H1 (cell line): ENCODE measurements at regions not wholly inside any gene's neighbourhood (a gene's known extent, or its start where the extent isn't known, plus 50 kb on each side); places are given as distances from the start of the nearest gene placed in this dataset.

Experiments
- ATF2 ChIP-seq: IDR thresholded peaks from 2 replicates; pipeline ENCODE4 v1.6.1; 2012; ENCODE audit warnings: low read length, inconsistent platforms
- ATF3 ChIP-seq: IDR thresholded peaks from 2 replicates; pipeline ENCODE4 v1.6.1; 2011; ENCODE audit warnings: low read depth, mild to moderate bottlenecking, low read length; ENCODE audit not compliant: insufficient read depth
- BACH1 ChIP-seq: IDR thresholded peaks from 2 replicates; pipeline ENCODE4 v1.6.1; 2012; ENCODE audit warnings: low read length, improper control_type of control experiment
- CEBPB ChIP-seq: IDR thresholded peaks from 2 replicates; pipeline ENCODE4 v1.6.1; 2012; ENCODE audit warnings: low read depth, low read length
- CHD2 ChIP-seq: IDR thresholded peaks from 2 replicates; pipeline ENCODE4 v1.6.1; 2012; ENCODE audit warnings: low read length, improper control_type of control experiment
- E2F6 ChIP-seq: IDR thresholded peaks from 2 replicates; pipeline ENCODE4 v1.6.1; 2012; ENCODE audit warnings: inconsistent platforms
- EGR1 ChIP-seq: IDR thresholded peaks from 2 replicates; pipeline ENCODE4 v1.6.1; 2011; ENCODE audit warnings: low read depth, low read length, borderline replicate concordance
- GTF2F1 ChIP-seq: IDR thresholded peaks from 2 replicates; pipeline ENCODE4 v1.6.1; 2012; ENCODE audit warnings: low read depth, low read length, improper control_type of control experiment, borderline replicate concordance
- KDM4A ChIP-seq: IDR thresholded peaks from one replicate; pipeline ENCODE4 v1.7.1; 2012; ENCODE audit warnings: low read depth, mild to moderate bottlenecking, moderate library complexity, low read length, inconsistent platforms; ENCODE audit not compliant: severe bottlenecking
- MAFK ChIP-seq: IDR thresholded peaks from 2 replicates; pipeline ENCODE4 v1.6.1; 2012; ENCODE audit warnings: low read depth, mild to moderate bottlenecking, improper control_type of control experiment, low read length
- MAX ChIP-seq: IDR thresholded peaks from 2 replicates; pipeline ENCODE4 v1.6.1; 2012; ENCODE audit warnings: inconsistent platforms
- POLR2A ChIP-seq, 2 experiments: IDR thresholded peaks; 1 replicate in 1 of 2; 2 replicates in 1 of 2; pipeline ENCODE4 v1.6.1; 2011; ENCODE audit warnings: low read depth in 2 of 2, low read length in 2 of 2, mild to moderate bottlenecking in 2 of 2; ENCODE audit errors: control extremely low read depth in 1 of 2
- POU5F1 ChIP-seq: IDR thresholded peaks from 2 replicates; pipeline ENCODE4 v1.6.1; 2011; ENCODE audit warnings: low read depth, mild to moderate bottlenecking, low read length, moderate library complexity
- RXRA ChIP-seq: IDR thresholded peaks from 2 replicates; pipeline ENCODE4 v1.6.1; 2011; ENCODE audit warnings: low read depth, mild to moderate bottlenecking, low read length, moderate library complexity; ENCODE audit not compliant: insufficient read depth
- SAP30 ChIP-seq: fragments of 300-600 bp; sonication (generic); IDR thresholded peaks from 2 replicates; pipeline ENCODE4 v1.7.1; 2012; ENCODE audit warnings: low read length, moderate library complexity, mild to moderate bottlenecking, inconsistent platforms; ENCODE audit not compliant: insufficient read depth, insufficient replicate concordance
- SIRT6 ChIP-seq: IDR thresholded peaks from one replicate; pipeline ENCODE4 v1.7.1; 2012; ENCODE audit warnings: low read length, inconsistent platforms
- SUZ12 ChIP-seq: fragments of 200-600 bp; sonication (generic); IDR thresholded peaks from 2 replicates; pipeline ENCODE4 v1.6.1; 2012; ENCODE audit warnings: mild to moderate bottlenecking, inconsistent platforms, low read length, moderate library complexity, mixed read lengths
- TAF1 ChIP-seq: IDR thresholded peaks from 2 replicates; pipeline ENCODE4 v1.6.1; 2011; ENCODE audit warnings: mild to moderate bottlenecking, low read depth, low read length
- USF2 ChIP-seq: IDR thresholded peaks from 2 replicates; pipeline ENCODE4 v1.6.1; 2011; ENCODE audit warnings: low read length, improper control_type of control experiment

GRCh38 chr6:151679081-151679480 lies 128.4 kb upstream of the ESR1 start (continued):
- no peak for TF ChIP-seq USF2
- no peak for TF ChIP-seq MAX
- TF ChIP-seq CEBPB: no peak
- no peak for TF ChIP-seq GTF2F1
- TF ChIP-seq ATF2: no peak
- no peak for TF ChIP-seq POU5F1
- no peak for TF ChIP-seq MAFK
- no peak for TF ChIP-seq SAP30
- no peak for TF ChIP-seq SUZ12
- TF ChIP-seq KDM4A: no peak
- TF ChIP-seq ATF3: no peak
- TF ChIP-seq E2F6: no peak
- no peak for TF ChIP-seq EGR1
- TF ChIP-seq RXRA: no peak
- TF ChIP-seq CHD2: no peak
- no peak for TF ChIP-seq POLR2A (IDR thresholded peaks at IDR 0.05; ENCODE audit: control extremely low read depth in 1 of 2, low read depth in 2 of 2, low read length in 2 of 2)
- TF ChIP-seq BACH1: no peak
- no peak for TF ChIP-seq TAF1
- no peak for TF ChIP-seq SIRT6
